HG02943 (cell line): ENCODE measurements at regions not wholly inside any gene's neighbourhood (a gene's known extent, or its start where the extent isn't known, plus 50 kb on each side); places are given as distances from the start of the nearest gene placed in this dataset.

Source experiments
- ATAC-seq: cut with Tn5 transposase; IDR thresholded peaks from one replicate; pipeline ENCODE4 v1.9.1; 2021; ENCODE audit warnings: mild to moderate bottlenecking, low read depth, moderate library complexity; ENCODE audit not compliant: unreplicated experiment

DNA sequence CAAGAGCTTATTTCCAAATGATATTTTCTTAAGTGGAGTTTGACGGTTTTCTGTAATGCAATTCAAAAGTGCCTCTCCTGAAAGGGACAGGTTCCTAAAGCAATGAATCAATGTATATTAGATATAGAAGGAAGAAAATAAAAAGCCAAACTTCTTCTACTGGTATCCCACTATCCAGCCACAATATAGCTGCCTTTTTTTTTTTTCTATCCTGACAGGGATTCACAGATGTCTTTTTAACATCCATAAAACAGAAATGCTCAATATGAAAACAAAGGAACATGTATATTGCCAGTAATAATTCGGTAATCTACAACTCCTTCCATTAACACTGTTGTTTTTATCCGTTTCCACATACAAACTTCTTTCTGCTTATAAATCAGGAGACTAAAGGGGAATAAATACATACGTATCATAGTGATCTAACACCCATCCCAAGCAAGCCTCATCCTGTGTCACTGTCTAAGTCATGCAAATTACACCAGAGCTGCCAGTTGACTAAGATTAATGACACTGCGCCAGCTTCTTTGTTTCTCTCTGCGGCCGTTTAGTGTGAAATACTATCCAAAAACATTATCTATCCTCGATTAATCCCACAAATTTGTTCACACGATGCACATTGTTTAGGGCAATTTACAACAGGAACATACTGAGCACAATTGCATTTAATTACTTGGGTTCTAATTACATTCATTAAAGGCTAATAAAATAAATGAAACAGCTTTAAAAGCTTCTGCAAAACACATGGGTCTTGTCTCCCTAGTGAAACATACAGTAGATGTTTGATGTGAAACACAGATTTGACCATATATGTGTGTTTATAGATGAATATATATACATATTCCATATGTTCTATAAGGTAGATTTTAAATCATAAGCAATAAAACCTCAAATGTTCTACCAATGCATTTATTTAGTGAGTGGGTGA is 51.9 kb upstream of the CDIN1 start:
- no peak for ATAC-seq

GRCh38 chr15:36529296-36530011 is 50.0 kb upstream of the CDIN1 start:
- no peak for ATAC-seq
